Activated naive CD8-positive, alpha-beta T cell (primary cell): ENCODE measurements at regions not wholly inside any gene's neighbourhood (a gene's known extent, or its start where the extent isn't known, plus 50 kb on each side); places are given as distances from the start of the nearest gene placed in this dataset.

Experiments
- H3K27ac Mint-ChIP-seq: one replicate; pipeline ENCODE4 v1.8.0; 2021; ENCODE audit warnings: mixed read lengths
- H3K27me3 Mint-ChIP-seq: one replicate; pipeline ENCODE4 v1.8.0; 2021; ENCODE audit warnings: mixed read lengths
- H3K36me3 Mint-ChIP-seq: one replicate; pipeline ENCODE4 v1.8.0; 2021; ENCODE audit warnings: mixed read lengths
- H3K4me1 Mint-ChIP-seq: one replicate; pipeline ENCODE4 v1.8.0; 2021; ENCODE audit warnings: low read depth, mixed read lengths
- H3K4me3 Mint-ChIP-seq: one replicate; pipeline ENCODE4 v1.8.0; 2021; ENCODE audit warnings: mild to moderate bottlenecking, mixed read lengths
- H3K9me3 Mint-ChIP-seq: one replicate; pipeline ENCODE4 v1.8.0; 2021; ENCODE audit warnings: low read depth, mixed read lengths

DNA sequence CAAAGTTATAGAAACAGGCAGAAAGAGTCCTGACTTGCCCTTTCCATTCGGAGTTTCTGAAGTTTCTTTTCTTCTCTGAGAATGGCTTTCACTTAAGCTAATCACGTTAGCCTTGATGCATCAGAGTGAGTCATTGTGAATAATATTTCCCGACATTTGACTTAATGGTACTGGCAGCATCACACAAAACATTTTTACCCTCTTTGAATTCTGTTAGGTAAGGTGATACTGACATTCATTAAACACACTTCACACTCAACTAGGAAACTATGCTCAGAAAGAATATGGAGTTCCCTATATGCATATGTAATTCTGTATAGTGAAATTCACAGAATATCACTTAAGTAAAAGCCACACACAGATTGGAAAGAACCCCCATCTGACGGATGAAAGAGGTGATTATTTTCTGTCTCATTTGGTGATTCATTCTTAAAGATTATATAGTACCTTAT, 120.8 kb upstream of the ARHGAP20 start:
- H3K27ac Mint-ChIP-seq: peak overlapping the region; percentile 48
- H3K36me3 Mint-ChIP-seq: no peaks in the 10 kb centered on the region
- no peaks in the 10 kb centered on the region for H3K9me3 Mint-ChIP-seq
- no peak overlapping the region for H3K4me3 Mint-ChIP-seq
- H3K4me1 Mint-ChIP-seq: peaks cover 6% of the 10 kb centered on the region
- H3K27me3 Mint-ChIP-seq: no peaks in the 10 kb centered on the region

DNA sequence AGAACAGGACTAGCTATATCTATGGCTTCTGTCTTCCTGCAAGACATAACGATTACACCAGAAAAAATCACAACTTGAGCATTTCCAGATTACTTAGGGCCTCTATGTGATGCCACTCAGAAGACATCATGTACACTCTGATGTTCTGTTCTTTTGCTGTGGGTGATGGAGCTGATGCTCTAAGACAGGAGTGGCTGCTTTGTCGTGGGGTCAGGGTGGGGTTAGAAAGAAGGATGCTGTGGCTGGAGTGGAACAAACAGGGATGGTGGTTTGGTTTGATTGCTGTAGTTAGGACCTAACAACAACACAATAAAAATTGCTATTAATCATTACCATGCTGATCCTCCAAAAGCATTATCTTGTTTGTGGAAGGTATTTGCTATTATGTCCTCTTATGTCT, 120.3 kb upstream of the ARHGAP20 start:
- H3K36me3 Mint-ChIP-seq: no peaks in the 10 kb centered on the region
- no peaks in the 10 kb centered on the region for H3K27me3 Mint-ChIP-seq
- H3K9me3 Mint-ChIP-seq: no peaks in the 10 kb centered on the region
- H3K27ac Mint-ChIP-seq: peak overlapping the region; percentile 48
- no peak overlapping the region for H3K4me3 Mint-ChIP-seq
- H3K4me1 Mint-ChIP-seq: peaks cover under 1% of the 10 kb centered on the region

- Mint-ChIP-seq H3K4me3 (no peak overlapping the region), H3K27ac (no peak overlapping the region), H3K9me3 (no peaks in the 10 kb centered on the region), H3K36me3 (no peaks in the 10 kb centered on the region), H3K27me3 (no peaks in the 10 kb centered on the region), H3K4me1 (no peaks in the 10 kb centered on the region)
Observed at GRCh38 chr11:110832080-110832479, 119.8 kb upstream of the ARHGAP20 start.

GRCh38 chr11:110830747-110831146, 118.5 kb upstream of the ARHGAP20 start:
- Mint-ChIP-seq H3K4me1 (no peaks in the 10 kb centered on the region), H3K4me3 (no peak overlapping the region), H3K27me3 (no peaks in the 10 kb centered on the region), H3K36me3 (no peaks in the 10 kb centered on the region), H3K9me3 (no peaks in the 10 kb centered on the region), H3K27ac (no peak overlapping the region)

- H3K27me3 Mint-ChIP-seq: no peaks in the 10 kb centered on the region
Observed at GRCh38 chr11:110830344-110830743, 118.1 kb upstream of the ARHGAP20 start.

DNA sequence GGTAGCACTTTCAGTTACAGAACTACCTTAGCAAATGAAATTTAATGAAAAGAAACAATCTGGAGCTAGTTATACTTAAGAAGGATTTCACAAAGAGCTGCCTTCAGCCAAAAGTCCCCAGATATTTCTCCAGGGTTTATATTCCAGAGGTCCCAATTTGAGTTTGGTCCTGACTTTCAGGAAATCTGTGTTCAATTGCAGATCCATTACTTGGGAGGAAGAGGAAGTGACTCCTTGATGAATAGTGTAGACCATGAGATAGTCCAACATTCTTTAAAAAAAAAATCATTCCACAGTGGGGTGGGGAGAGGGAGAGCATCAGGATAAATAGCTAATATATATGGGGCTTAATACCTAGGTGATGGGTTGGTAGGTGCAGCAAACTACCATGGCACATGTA, 117.6 kb upstream of the ARHGAP20 start:
- Mint-ChIP-seq H3K4me1 (no peaks in the 10 kb centered on the region), H3K36me3 (no peaks in the 10 kb centered on the region), H3K4me3 (no peak overlapping the region), H3K27ac (no peak overlapping the region), H3K9me3 (no peaks in the 10 kb centered on the region), H3K27me3 (no peaks in the 10 kb centered on the region)

More at GRCh38 chr11:110830344-110830743, 118.1 kb upstream of the ARHGAP20 start:
- H3K9me3 Mint-ChIP-seq: no peaks in the 10 kb centered on the region
- no peak overlapping the region for H3K27ac Mint-ChIP-seq
- no peaks in the 10 kb centered on the region for H3K36me3 Mint-ChIP-seq
- no peaks in the 10 kb centered on the region for H3K4me1 Mint-ChIP-seq
- H3K4me3 Mint-ChIP-seq: no peak overlapping the region

DNA sequence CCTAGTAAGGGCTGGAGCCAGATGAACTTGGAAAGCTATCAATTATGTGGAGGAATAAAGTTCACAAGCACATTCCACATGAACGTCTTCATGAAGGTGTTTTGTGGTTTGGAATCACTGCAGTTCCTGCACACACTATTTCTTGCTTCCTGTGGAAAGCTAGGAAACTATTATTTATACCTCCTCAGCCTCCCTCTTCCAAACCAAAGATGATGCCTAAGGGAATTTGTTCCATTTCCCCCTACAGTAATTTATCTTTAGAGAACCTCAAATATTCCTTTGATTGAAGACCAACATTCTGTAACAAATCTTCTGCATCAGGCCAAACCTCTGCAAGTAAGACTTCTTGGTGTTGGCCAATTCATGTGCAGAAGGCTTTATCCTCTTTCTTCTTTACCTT, 115.8 kb upstream of the ARHGAP20 start:
- no peaks in the 10 kb centered on the region for H3K36me3 Mint-ChIP-seq
- no peak overlapping the region for H3K4me3 Mint-ChIP-seq
- peaks cover 2% of the 10 kb centered on the region for H3K27me3 Mint-ChIP-seq
- no peak overlapping the region for H3K27ac Mint-ChIP-seq
- H3K4me1 Mint-ChIP-seq: no peaks in the 10 kb centered on the region
- H3K9me3 Mint-ChIP-seq: no peaks in the 10 kb centered on the region

GRCh38 chr11:110827276-110827675, 115.0 kb upstream of the ARHGAP20 start:
- Mint-ChIP-seq H3K36me3 (no peaks in the 10 kb centered on the region), H3K4me1 (no peaks in the 10 kb centered on the region), H3K9me3 (no peaks in the 10 kb centered on the region), H3K27ac (no peak overlapping the region), H3K27me3 (peaks cover 2% of the 10 kb centered on the region), H3K4me3 (no peak overlapping the region)

DNA sequence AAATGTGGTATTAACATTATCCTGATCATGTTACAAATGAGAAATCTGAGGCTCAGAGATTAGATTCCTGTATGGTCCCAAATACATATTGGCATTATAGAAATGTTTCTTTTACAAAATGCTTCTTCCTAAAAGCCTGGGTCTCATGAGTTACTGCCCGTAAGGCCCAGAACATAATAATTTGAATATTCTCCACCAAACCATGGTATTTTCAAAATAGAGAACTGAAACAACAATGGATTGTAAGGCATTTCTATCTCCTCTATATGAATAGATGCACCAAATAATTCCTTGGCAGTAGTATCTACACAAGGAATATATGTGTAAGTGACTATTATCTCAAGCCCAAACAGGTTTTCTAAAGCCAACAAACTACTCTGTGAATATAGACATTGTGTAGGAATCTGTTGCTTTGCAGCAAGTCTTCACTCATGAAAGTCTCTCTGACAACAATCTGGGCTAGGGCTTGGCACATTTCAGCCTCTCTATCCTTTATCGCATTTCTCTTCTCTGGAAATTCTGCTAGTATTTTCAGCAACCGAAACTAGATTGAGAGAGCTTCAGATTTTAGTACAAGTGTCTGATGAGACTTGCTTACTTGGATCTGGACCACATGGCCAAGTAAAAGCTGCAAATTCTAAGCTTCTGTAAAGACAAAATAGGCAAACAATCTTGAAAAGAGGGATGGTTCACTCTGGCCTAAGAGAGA, 112.8 kb upstream of the ARHGAP20 start:
- H3K27ac Mint-ChIP-seq: no peak overlapping the region
- no peaks in the 10 kb centered on the region for H3K9me3 Mint-ChIP-seq
- H3K27me3 Mint-ChIP-seq: peaks cover 2% of the 10 kb centered on the region
- H3K4me3 Mint-ChIP-seq: no peak overlapping the region
- H3K4me1 Mint-ChIP-seq: no peaks in the 10 kb centered on the region
- no peaks in the 10 kb centered on the region for H3K36me3 Mint-ChIP-seq

- Mint-ChIP-seq H3K27ac (no peak overlapping the region), H3K4me1 (no peaks in the 10 kb centered on the region), H3K36me3 (no peaks in the 10 kb centered on the region), H3K4me3 (no peak overlapping the region), H3K9me3 (peaks cover 8% of the 10 kb centered on the region), H3K27me3 (no peaks in the 10 kb centered on the region)
Observed at GRCh38 chr11:110818032-110818687, 105.9 kb upstream of the ARHGAP20 start.

DNA sequence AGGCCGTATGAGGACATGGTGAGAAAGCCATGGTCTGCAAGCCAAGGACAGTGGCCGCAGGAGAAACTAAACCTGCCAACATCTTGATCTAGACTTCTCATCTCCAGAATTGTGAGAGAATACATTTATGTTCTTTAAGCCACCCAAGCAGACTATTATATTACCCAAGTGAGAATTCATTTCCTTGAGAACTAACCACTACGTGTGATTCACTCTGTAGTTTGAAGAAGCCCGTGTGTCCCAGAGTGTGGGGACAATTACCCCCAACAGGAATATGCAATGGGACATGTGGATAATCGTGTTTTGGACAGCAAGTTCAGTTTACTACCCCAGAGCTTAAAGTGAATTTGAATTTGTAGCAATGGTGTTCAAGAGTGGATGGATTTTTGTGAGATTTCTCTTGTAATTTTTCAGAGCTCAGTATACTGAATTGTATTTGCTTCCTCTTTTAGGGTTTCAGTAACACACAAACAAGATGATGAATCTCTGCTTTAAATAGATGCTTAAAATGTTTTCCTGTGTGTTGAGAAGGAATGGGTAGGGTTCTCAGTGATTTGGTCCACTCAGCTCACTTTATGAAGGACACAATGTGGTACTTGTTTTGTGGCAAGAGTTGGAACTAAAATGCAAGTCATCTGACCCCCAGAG, 100.0 kb upstream of the ARHGAP20 start:
- Mint-ChIP-seq H3K9me3 (peaks cover 8% of the 10 kb centered on the region), H3K27ac (no peak overlapping the region), H3K4me1 (no peaks in the 10 kb centered on the region), H3K36me3 (no peaks in the 10 kb centered on the region), H3K27me3 (no peaks in the 10 kb centered on the region), H3K4me3 (no peak overlapping the region)

- Mint-ChIP-seq H3K9me3 (no peaks in the 10 kb centered on the region), H3K27me3 (no peaks in the 10 kb centered on the region), H3K4me3 (no peak overlapping the region), H3K27ac (no peak overlapping the region), H3K4me1 (no peaks in the 10 kb centered on the region), H3K36me3 (no peaks in the 10 kb centered on the region)
Observed at GRCh38 chr11:110809417-110810199, 97.4 kb upstream of the ARHGAP20 start.

- no peaks in the 10 kb centered on the region for H3K27me3 Mint-ChIP-seq
Observed at GRCh38 chr11:110808248-110808647, 96.0 kb upstream of the ARHGAP20 start.

DNA sequence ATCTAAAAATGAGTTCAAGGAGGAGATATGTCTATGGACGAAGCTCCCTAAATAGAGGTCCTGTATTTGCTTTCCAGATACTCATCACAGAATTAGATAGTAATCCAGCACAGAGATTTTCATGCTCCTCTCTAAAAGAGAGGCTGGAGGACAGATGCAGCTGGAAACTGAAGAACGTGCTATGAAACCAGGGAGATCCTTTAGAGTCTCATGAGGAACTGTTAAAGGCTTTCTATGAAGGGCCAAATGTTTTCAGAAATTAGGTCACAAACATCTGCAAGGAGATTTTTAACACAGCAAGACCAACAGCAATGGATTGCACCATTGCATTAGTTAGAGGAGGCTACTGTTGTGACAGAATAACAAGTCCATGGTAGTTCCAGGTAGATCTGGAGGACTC, 95.6 kb upstream of the ARHGAP20 start:
- Mint-ChIP-seq H3K27me3 (no peaks in the 10 kb centered on the region), H3K4me3 (no peak overlapping the region), H3K36me3 (no peaks in the 10 kb centered on the region), H3K27ac (no peak overlapping the region), H3K9me3 (no peaks in the 10 kb centered on the region), H3K4me1 (no peaks in the 10 kb centered on the region)

More at GRCh38 chr11:110808248-110808647, 96.0 kb upstream of the ARHGAP20 start:
- Mint-ChIP-seq H3K4me1 (no peaks in the 10 kb centered on the region), H3K27ac (no peak overlapping the region), H3K9me3 (no peaks in the 10 kb centered on the region), H3K36me3 (no peaks in the 10 kb centered on the region), H3K4me3 (no peak overlapping the region)

DNA sequence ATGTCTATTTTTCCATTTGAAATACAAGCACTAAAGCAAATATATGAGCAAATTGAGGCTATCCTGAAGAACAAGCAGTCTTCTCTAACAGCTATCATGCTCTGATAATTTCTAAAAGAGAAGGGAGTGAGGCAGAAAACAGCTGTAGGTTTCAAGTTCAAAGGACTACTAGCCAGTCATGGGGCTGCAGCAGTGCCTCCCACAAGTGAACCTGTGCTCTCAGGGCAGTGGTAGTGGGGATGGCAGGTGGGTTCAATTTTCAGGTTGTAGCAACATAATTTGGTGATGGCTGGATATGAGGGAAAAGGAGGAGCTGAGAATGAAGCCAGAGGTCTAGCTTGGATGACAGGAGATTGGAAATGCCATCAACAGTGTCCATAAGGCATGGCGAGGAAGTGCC, 93.5 kb upstream of the ARHGAP20 start:
- no peaks in the 10 kb centered on the region for H3K4me1 Mint-ChIP-seq
- no peaks in the 10 kb centered on the region for H3K9me3 Mint-ChIP-seq
- H3K36me3 Mint-ChIP-seq: no peaks in the 10 kb centered on the region
- H3K4me3 Mint-ChIP-seq: no peak overlapping the region
- no peaks in the 10 kb centered on the region for H3K27me3 Mint-ChIP-seq
- no peak overlapping the region for H3K27ac Mint-ChIP-seq
